ENCODE measurements at regions not wholly inside any gene's neighbourhood (a gene's known extent, or its start where the extent isn't known, plus 50 kb on each side); places are given as distances from the start of the nearest gene placed in this dataset.

DNA sequence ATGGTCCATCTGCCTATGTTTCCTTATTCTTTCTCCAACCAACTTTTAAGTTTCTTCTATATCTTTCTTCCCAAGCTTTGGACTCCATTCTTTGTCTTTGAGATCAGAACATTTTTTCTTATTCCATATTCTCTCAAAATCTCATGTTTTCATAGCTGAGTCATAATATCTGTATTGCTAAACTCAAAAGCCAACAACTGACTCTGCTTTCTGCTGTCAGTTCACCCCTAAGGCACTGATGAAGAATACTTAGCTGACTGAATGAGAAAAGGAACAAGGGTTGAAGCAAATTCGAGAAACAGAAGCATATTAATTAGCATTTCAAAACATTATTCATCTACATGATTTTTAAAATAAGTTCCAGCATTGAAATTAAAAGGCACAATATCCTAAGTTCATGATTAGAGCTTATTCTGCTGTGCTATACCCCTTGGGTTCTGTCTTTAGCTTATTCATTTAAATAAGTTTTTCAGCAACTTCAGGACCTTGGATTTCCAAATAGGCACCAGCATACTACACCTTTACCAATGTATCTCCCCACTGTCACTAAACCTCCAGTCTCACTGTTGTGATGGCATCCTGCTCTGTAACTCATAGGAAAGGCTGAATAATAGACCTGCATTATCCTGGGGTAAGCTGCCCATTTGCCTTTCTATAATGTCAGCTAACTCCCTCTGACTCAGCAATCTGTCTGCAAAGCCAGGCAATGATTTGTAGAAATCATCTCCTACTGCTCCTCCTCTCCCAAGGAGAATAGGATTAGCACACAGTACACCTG is 49.9 kb upstream of the C5orf46 start:
- TF ChIP-seq, protein P1, sequence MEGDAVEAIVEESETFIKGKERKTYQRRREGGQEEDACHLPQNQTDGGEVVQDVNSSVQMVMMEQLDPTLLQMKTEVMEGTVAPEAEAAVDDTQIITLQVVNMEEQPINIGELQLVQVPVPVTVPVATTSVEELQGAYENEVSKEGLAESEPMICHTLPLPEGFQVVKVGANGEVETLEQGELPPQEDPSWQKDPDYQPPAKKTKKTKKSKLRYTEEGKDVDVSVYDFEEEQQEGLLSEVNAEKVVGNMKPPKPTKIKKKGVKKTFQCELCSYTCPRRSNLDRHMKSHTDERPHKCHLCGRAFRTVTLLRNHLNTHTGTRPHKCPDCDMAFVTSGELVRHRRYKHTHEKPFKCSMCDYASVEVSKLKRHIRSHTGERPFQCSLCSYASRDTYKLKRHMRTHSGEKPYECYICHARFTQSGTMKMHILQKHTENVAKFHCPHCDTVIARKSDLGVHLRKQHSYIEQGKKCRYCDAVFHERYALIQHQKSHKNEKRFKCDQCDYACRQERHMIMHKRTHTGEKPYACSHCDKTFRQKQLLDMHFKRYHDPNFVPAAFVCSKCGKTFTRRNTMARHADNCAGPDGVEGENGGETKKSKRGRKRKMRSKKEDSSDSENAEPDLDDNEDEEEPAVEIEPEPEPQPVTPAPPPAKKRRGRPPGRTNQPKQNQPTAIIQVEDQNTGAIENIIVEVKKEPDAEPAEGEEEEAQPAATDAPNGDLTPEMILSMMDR (conservative IDR thresholded peaks at IDR 0.05; ENCODE audit: low read depth, low read length) = no peak
- TF ChIP-seq EZH2 (IDR thresholded peaks at IDR 0.05; ENCODE audit: low read length, unreplicated experiment) = no peak
